ENCODE measurements at regions not wholly inside any gene's neighbourhood (a gene's known extent, or its start where the extent isn't known, plus 50 kb on each side); places are given as distances from the start of the nearest gene placed in this dataset.

GRCh38 chr6:154675602-154676088, 57.6 kb upstream of the SCAF8 start (continued):
- no peak for TF ChIP-seq ZBTB33 (IDR thresholded peaks at IDR 0.05)
- TF ChIP-seq HNF4A (conservative IDR thresholded peaks at IDR 0.05): peak in 1 of 2 donors; percentile 61
- peak; percentile 34 to 66 for TF ChIP-seq RXRA (IDR thresholded peaks at IDR 0.05)
- TF ChIP-seq NR2F2 (IDR thresholded peaks at IDR 0.05): peak; percentile 50
- TF ChIP-seq, protein P1, sequence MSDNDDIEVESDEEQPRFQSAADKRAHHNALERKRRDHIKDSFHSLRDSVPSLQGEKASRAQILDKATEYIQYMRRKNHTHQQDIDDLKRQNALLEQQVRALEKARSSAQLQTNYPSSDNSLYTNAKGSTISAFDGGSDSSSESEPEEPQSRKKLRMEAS (IDR thresholded peaks at IDR 0.05): no peak

DNA sequence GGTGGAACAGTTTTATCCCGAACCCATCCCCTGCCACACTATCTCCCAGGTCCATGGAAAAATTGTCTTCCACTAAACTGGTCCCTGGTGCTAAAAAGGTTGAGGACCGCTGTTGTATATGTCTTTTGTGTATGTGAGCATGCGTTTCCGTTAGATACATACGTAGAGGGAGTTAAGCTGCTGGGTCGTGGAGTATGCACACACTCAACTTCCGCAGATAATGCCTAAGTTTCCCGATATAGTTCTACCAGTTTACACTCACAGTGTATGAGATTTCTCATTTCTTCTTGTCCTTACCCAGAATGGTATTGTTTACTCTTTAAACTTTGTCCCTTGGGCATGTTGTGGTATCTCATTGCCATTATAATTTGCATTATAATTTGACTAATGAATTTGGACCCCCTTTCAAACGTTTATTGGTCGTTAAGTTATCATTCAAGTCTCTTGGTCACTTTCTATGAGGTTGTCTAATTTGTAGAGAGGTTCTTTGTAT, 50.5 kb upstream of the SCAF8 start:
- no peak overlapping the region for H3K27ac ChIP-seq (ENCODE audit: low read depth in 1 of 2, low read length in 2 of 2)
- no peaks in the 10 kb centered on the region for H3K9me3 ChIP-seq (ENCODE audit: control insufficient read depth in 4 of 4, low read length in 3 of 4)
- TF ChIP-seq, protein P1 (IDR thresholded peaks at IDR 0.05): no peak
- no peak for TF ChIP-seq FOXA2 (IDR thresholded peaks at IDR 0.05)
- no peak for TF ChIP-seq SP1 (IDR thresholded peaks at IDR 0.05)
- no peak for TF ChIP-seq RXRA (IDR thresholded peaks at IDR 0.05)
- TF ChIP-seq JUND (IDR thresholded peaks at IDR 0.05): no peak
- no peak for TF ChIP-seq ATF3 (IDR thresholded peaks at IDR 0.05)
- TF ChIP-seq YY1 (IDR thresholded peaks at IDR 0.05): no peak
- TF ChIP-seq HNF4A (conservative IDR thresholded peaks at IDR 0.05): no peak
- TF ChIP-seq ZBTB33 (IDR thresholded peaks at IDR 0.05): no peak
- no peak for TF ChIP-seq NR2F2 (IDR thresholded peaks at IDR 0.05)
- TF ChIP-seq REST (IDR thresholded peaks at IDR 0.05): no peak
- TF ChIP-seq HNF4G (IDR thresholded peaks at IDR 0.05): no peak
- TF ChIP-seq, protein P2, sequence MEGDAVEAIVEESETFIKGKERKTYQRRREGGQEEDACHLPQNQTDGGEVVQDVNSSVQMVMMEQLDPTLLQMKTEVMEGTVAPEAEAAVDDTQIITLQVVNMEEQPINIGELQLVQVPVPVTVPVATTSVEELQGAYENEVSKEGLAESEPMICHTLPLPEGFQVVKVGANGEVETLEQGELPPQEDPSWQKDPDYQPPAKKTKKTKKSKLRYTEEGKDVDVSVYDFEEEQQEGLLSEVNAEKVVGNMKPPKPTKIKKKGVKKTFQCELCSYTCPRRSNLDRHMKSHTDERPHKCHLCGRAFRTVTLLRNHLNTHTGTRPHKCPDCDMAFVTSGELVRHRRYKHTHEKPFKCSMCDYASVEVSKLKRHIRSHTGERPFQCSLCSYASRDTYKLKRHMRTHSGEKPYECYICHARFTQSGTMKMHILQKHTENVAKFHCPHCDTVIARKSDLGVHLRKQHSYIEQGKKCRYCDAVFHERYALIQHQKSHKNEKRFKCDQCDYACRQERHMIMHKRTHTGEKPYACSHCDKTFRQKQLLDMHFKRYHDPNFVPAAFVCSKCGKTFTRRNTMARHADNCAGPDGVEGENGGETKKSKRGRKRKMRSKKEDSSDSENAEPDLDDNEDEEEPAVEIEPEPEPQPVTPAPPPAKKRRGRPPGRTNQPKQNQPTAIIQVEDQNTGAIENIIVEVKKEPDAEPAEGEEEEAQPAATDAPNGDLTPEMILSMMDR (IDR thresholded peaks at IDR 0.05; ENCODE audit: low read depth, low read length, missing input control): no peak
- no peak for TF ChIP-seq TAF1 (conservative IDR thresholded peaks at IDR 0.05)
- TF ChIP-seq EGR1 (IDR thresholded peaks at IDR 0.05; ENCODE audit: low read depth in 2 of 2): no peak
- TF ChIP-seq RAD21 (IDR thresholded peaks at IDR 0.05): no peak
- H3K4me1 ChIP-seq (ENCODE audit: control insufficient read depth in 4 of 4, insufficient read depth in 4 of 4, low read length in 3 of 4): no peaks in the 10 kb centered on the region
- DNase-seq (ENCODE audit: low spot score): no peak
- H3K36me3 ChIP-seq (ENCODE audit: control insufficient read depth in 4 of 4, insufficient read depth in 3 of 4, low read depth in 1 of 4, low read length in 3 of 4): no peaks in the 10 kb centered on the region
- H3K9ac ChIP-seq (ENCODE audit: low read depth in 1 of 2, low read length in 2 of 2): no peak overlapping the region
- 81% methylated on average over 10 of the region's 10 CpGs for WGBS
- no peak overlapping the region for H3K4me3 ChIP-seq (ENCODE audit: low read depth in 1 of 3, low read length in 3 of 3)
- no peaks in the 10 kb centered on the region for H3K27me3 ChIP-seq (ENCODE audit: control insufficient read depth in 4 of 4, insufficient read depth in 4 of 4, low read length in 3 of 4)
